Hepatocyte (in vitro differentiated cells): ENCODE measurements at regions not wholly inside any gene's neighbourhood (a gene's known extent, or its start where the extent isn't known, plus 50 kb on each side); places are given as distances from the start of the nearest gene placed in this dataset.

Source experiments
- EZH2 ChIP-seq: fragments of 200-600 bp; sonication (generic); IDR thresholded peaks from 2 replicates; pipeline ENCODE4 v1.6.1; 2016; ENCODE audit warnings: antibody characterized with exemption, mild to moderate bottlenecking, borderline replicate concordance
- TF ChIP-seq, protein P1 (sequence below): fragments of 200-600 bp; sonication (generic); IDR thresholded peaks from 2 replicates; pipeline ENCODE4 v1.5.1; 2016; ENCODE audit warnings: antibody characterized with exemption, mild to moderate bottlenecking; ENCODE audit not compliant: poor library complexity

- TF ChIP-seq, protein P1, sequence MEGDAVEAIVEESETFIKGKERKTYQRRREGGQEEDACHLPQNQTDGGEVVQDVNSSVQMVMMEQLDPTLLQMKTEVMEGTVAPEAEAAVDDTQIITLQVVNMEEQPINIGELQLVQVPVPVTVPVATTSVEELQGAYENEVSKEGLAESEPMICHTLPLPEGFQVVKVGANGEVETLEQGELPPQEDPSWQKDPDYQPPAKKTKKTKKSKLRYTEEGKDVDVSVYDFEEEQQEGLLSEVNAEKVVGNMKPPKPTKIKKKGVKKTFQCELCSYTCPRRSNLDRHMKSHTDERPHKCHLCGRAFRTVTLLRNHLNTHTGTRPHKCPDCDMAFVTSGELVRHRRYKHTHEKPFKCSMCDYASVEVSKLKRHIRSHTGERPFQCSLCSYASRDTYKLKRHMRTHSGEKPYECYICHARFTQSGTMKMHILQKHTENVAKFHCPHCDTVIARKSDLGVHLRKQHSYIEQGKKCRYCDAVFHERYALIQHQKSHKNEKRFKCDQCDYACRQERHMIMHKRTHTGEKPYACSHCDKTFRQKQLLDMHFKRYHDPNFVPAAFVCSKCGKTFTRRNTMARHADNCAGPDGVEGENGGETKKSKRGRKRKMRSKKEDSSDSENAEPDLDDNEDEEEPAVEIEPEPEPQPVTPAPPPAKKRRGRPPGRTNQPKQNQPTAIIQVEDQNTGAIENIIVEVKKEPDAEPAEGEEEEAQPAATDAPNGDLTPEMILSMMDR = no peak
- no peak for TF ChIP-seq EZH2
Observed at GRCh38 chr2:66682476-66682875, 247.6 kb downstream of the MEIS1 start.
